HepG2 (cell line): ENCODE measurements at regions not wholly inside any gene's neighbourhood (a gene's known extent, or its start where the extent isn't known, plus 50 kb on each side); places are given as distances from the start of the nearest gene placed in this dataset.

Experiments
- ATAC-seq: fragments of 200-7000 bp; cut with Tn5 transposase; 3 replicates; pipeline ENCODE4 v1.9.1; 2020; ENCODE audit warnings: mild to moderate bottlenecking, moderate library complexity
- BruUV-seq: library from RNA; stranded (reverse); fragments of 400-500 nt; replicated peaks from 2 replicates; lab custom pipeline; 2021; lab: Mats Ljungman, UMichigan
- CTCF ChIA-PET: fragments of 300-600 bp; formaldehyde crosslinking; extraction: SDS; loops from one replicate; lab custom pipeline; 2021; ENCODE audit warnings: low total read pairs, inconsistent platforms, low intra/inter-chr PET ratio; lab: Yijun Ruan, JAX
- POLR2A ChIA-PET: fragments of 350-600 bp; sonication (Branson Sonifier 250); formaldehyde crosslinking; loops from one replicate; lab custom pipeline; 2020; ENCODE audit warnings: antibody characterized with exemption, inconsistent platforms; lab: Yijun Ruan, JAX
- DNase-seq: peaks from one replicate; pipeline ENCODE4 v3.0.0-alpha.2; 2015; ENCODE audit warnings: low spot score
- FAIRE-seq: peaks from 3 replicates; lab custom pipeline; 2011; peaks lifted over from hg19 to GRCh38; lab: Jason Lieb, UNC
- H2AFZ ChIP-seq: one replicate; pipeline ENCODE4 v1.6.1; 2011; ENCODE audit warnings: low read length, inconsistent platforms
- H3K27ac ChIP-seq: fragments of 300-600 bp; 3 replicates; pipeline ENCODE4 v1.8.0; 2011; ENCODE audit warnings: mixed run types, mild to moderate bottlenecking, mixed read lengths, low read length, inconsistent platforms; ENCODE audit not compliant: insufficient read depth; ENCODE audit errors: extremely low read length
- H3K27me3 ChIP-seq, 2 experiments: fragments of 200-600 bp in 1 of 2; 2 replicates in 1 of 2; 3 replicates in 1 of 2; pipeline versions ENCODE4 v1.6.0 to v1.8.0; 2011; ENCODE audit warnings: low read length in 2 of 2, mild to moderate bottlenecking in 2 of 2, moderate library complexity in 2 of 2, inconsistent platforms in 1 of 2; ENCODE audit not compliant: insufficient read depth in 2 of 2, control insufficient read depth in 1 of 2
- H3K36me3 ChIP-seq, 2 experiments: fragments of 200-600 bp in 1 of 2; replicated peaks in 1 of 2; 2 replicates in 1 of 2; 3 replicates in 1 of 2; pipeline versions ENCODE4 v1.5.1 to v1.8.0; 2011; ENCODE audit warnings: low read length in 2 of 2, inconsistent platforms in 1 of 2; ENCODE audit not compliant: insufficient read depth in 2 of 2, control insufficient read depth in 1 of 2
- H3K4me1 ChIP-seq: 2 replicates; pipeline ENCODE4 v1.5.1; 2012; ENCODE audit warnings: low read length, inconsistent platforms; ENCODE audit not compliant: insufficient read depth
- H3K4me2 ChIP-seq: 2 replicates; pipeline ENCODE4 v1.6.0; 2011; ENCODE audit warnings: low read depth, low read length, inconsistent platforms
- H3K4me3 ChIP-seq, 3 experiments: fragments of 200-600 bp in 1 of 3; sonication (generic), shearing (Covaris generic) in 1 of 3; replicated peaks in 1 of 3; 2 replicates each; pipeline ENCODE4 v1.5.1; 2011 to 2016; ENCODE audit warnings: low read length in 3 of 3, inconsistent platforms in 2 of 3, low read depth in 2 of 3, mild to moderate bottlenecking in 2 of 3, control low read depth in 1 of 3, mixed read lengths in 1 of 3; ENCODE audit not compliant: insufficient read depth in 1 of 3
- H3K79me2 ChIP-seq: one replicate; pipeline ENCODE4 v1.6.1; 2011; ENCODE audit warnings: low read length, inconsistent platforms; ENCODE audit not compliant: insufficient read depth
- H3K9ac ChIP-seq: 2 replicates; pipeline ENCODE4 v1.6.0; 2011; ENCODE audit warnings: mild to moderate bottlenecking, low read depth, low read length, inconsistent platforms; ENCODE audit not compliant: insufficient read depth
- H3K9me3 ChIP-seq: 2 replicates; pipeline ENCODE4 v1.5.1; 2012; ENCODE audit warnings: mild to moderate bottlenecking, low read length
- H4K20me1 ChIP-seq: 2 replicates; pipeline ENCODE4 v1.6.0; 2011; ENCODE audit warnings: inconsistent platforms, mild to moderate bottlenecking, low read length, moderate library complexity; ENCODE audit not compliant: insufficient read depth
- CC2D1A ChIP-seq: sonication (generic); formaldehyde crosslinking; IDR thresholded peaks from 2 replicates; pipeline ENCODE4 v1.8.1; 2023; ENCODE audit warnings: mild to moderate bottlenecking, missing genetic modification reagents
- DR1 ChIP-seq: sonication (generic); formaldehyde crosslinking; IDR thresholded peaks from 2 replicates; pipeline ENCODE4 v1.8.0; 2021; ENCODE audit warnings: mild to moderate bottlenecking, missing genetic modification reagents, inconsistent platforms
- MIER3 ChIP-seq: IDR thresholded peaks from 2 replicates; pipeline ENCODE4 v1.6.1; 2016; ENCODE audit warnings: missing compliant biosample characterization, borderline replicate concordance
- PLRG1 ChIP-seq: fragments of 450-650 bp; conservative IDR thresholded peaks from 2 replicates; pipeline ENCODE4 v1.6.1; 2016
- POGZ ChIP-seq: sonication (generic); formaldehyde crosslinking; IDR thresholded peaks from 2 replicates; pipeline ENCODE4 v1.4.0; 2020; ENCODE audit warnings: mild to moderate bottlenecking, missing genetic modification reagents
- WGBS: methylation state at CpG from one replicate; pipeline ENCODE4 v1.1.6; 2017; ENCODE audit warnings: low lambda C conversion rate; 5-methylcytosine and 5-hydroxymethylcytosine counted together
- in situ Hi-C: cut with HindIII; loops from 2 replicates; pipeline ENCODE4 v1.10.0; 2017; ENCODE audit warnings: low pct_unique_long_range_greater_than_20kb; ENCODE audit not compliant: extremely low pct_ligation_motif_present
- intact Hi-C: fragments of 100-400 bp; cut with micrococcal nuclease; formaldehyde crosslinking; loops from one replicate; pipeline ENCODE4 v1.10.0; 2022; ENCODE audit not compliant: unreplicated experiment
- TF ChIP-seq, protein P1 (sequence below): sonication (generic); formaldehyde crosslinking; IDR thresholded peaks from 2 replicates; pipeline ENCODE4 v1.5.0; 2020; ENCODE audit warnings: missing genetic modification reagents
- TF ChIP-seq, protein P2 (sequence below): sonication (generic); formaldehyde crosslinking; IDR thresholded peaks from 2 replicates; pipeline ENCODE4 v1.8.1; 2022; ENCODE audit warnings: mild to moderate bottlenecking, missing genetic modification reagents
- TF ChIP-seq, protein P3 (sequence below): sonication (generic); formaldehyde crosslinking; IDR thresholded peaks from 2 replicates; pipeline ENCODE4 v1.9.0; 2022; ENCODE audit warnings: low read depth, missing genetic modification reagents
- TF ChIP-seq, protein P4 (sequence below): sonication (generic); formaldehyde crosslinking; IDR thresholded peaks from 2 replicates; pipeline ENCODE4 v1.5.0; 2020; ENCODE audit warnings: missing genetic modification reagents
- TF ChIP-seq, protein P5 (sequence below): sonication (generic); formaldehyde crosslinking; IDR thresholded peaks from 2 replicates; pipeline ENCODE4 v1.5.1; 2020; ENCODE audit warnings: missing genetic modification reagents, mild to moderate bottlenecking, borderline replicate concordance

DNA sequence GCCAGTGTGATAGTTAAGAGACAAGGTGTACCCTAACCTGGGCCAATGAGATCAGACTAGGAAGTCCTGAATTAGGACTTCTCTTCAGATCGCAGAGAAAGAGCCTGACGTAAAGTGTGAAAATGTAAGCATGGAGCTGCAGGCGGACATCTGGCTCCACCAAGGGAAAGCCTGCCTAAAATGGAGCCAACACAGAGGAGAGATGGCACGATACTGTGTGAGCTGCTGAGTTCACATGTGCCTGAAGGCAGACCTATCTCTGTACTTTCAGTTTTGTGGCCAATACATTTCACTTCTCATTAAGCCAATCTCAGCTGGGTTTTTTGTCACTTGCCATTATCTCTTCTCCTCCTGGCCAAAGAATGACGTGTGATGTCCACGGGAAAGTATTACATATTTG, 210.5 kb downstream of the ELAVL2 start:
- no peaks in the 10 kb centered on the region for H3K79me2 ChIP-seq
- in situ Hi-C loops: no loop called here
- no peaks in the 10 kb centered on the region for H3K27me3 ChIP-seq
- CTCF ChIA-PET: no interaction called here
- no peaks in the 10 kb centered on the region for H3K4me1 ChIP-seq
- H3K4me2 ChIP-seq: no peak overlapping the region
- H3K9me3 ChIP-seq: no peaks in the 10 kb centered on the region
- ATAC-seq (no peak), FAIRE-seq (no peak), DNase-seq (no peak)
- H4K20me1 ChIP-seq: no peaks in the 10 kb centered on the region
- H3K4me3 ChIP-seq: no peak overlapping the region
- no peak overlapping the region for H2AFZ ChIP-seq
- POLR2A ChIA-PET: no interaction called here
- 26% methylated on average over 6 of the region's 6 CpGs for WGBS
- TF ChIP-seq, protein P1, sequence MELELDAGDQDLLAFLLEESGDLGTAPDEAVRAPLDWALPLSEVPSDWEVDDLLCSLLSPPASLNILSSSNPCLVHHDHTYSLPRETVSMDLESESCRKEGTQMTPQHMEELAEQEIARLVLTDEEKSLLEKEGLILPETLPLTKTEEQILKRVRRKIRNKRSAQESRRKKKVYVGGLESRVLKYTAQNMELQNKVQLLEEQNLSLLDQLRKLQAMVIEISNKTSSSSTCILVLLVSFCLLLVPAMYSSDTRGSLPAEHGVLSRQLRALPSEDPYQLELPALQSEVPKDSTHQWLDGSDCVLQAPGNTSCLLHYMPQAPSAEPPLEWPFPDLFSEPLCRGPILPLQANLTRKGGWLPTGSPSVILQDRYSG: no peak
- TF ChIP-seq CC2D1A (CRISPR knock-in tag) (no peak), POGZ (CRISPR knock-in tag) (no peak), MIER3 (CRISPR knock-in tag) (no peak), DR1 (CRISPR knock-in tag) (no peak), PLRG1 (no peak)
- TF ChIP-seq, protein P2, sequence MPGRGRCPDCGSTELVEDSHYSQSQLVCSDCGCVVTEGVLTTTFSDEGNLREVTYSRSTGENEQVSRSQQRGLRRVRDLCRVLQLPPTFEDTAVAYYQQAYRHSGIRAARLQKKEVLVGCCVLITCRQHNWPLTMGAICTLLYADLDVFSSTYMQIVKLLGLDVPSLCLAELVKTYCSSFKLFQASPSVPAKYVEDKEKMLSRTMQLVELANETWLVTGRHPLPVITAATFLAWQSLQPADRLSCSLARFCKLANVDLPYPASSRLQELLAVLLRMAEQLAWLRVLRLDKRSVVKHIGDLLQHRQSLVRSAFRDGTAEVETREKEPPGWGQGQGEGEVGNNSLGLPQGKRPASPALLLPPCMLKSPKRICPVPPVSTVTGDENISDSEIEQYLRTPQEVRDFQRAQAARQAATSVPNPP (CRISPR knock-in tag): no peak
- TF ChIP-seq, protein P3, sequence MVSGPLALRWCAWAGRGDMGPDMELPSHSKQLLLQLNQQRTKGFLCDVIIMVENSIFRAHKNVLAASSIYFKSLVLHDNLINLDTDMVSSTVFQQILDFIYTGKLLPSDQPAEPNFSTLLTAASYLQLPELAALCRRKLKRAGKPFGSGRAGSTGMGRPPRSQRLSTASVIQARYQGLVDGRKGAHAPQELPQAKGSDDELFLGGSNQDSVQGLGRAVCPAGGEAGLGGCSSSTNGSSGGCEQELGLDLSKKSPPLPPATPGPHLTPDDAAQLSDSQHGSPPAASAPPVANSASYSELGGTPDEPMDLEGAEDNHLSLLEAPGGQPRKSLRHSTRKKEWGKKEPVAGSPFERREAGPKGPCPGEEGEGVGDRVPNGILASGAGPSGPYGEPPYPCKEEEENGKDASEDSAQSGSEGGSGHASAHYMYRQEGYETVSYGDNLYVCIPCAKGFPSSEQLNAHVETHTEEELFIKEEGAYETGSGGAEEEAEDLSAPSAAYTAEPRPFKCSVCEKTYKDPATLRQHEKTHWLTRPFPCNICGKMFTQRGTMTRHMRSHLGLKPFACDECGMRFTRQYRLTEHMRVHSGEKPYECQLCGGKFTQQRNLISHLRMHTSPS (CRISPR knock-in tag): no peak
- TF ChIP-seq, protein P4, sequence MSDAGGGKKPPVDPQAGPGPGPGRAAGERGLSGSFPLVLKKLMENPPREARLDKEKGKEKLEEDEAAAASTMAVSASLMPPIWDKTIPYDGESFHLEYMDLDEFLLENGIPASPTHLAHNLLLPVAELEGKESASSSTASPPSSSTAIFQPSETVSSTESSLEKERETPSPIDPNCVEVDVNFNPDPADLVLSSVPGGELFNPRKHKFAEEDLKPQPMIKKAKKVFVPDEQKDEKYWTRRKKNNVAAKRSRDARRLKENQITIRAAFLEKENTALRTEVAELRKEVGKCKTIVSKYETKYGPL (CRISPR knock-in tag): no peak
- TF ChIP-seq, protein P5, sequence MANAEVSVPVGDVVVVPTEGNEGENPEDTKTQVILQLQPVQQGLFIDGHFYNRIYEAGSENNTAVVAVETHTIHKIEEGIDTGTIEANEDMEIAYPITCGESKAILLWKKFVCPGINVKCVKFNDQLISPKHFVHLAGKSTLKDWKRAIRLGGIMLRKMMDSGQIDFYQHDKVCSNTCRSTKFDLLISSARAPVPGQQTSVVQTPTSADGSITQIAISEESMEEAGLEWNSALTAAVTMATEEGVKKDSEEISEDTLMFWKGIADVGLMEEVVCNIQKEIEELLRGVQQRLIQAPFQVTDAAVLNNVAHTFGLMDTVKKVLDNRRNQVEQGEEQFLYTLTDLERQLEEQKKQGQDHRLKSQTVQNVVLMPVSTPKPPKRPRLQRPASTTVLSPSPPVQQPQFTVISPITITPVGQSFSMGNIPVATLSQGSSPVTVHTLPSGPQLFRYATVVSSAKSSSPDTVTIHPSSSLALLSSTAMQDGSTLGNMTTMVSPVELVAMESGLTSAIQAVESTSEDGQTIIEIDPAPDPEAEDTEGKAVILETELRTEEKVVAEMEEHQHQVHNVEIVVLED (CRISPR knock-in tag): no peak
- H3K36me3 ChIP-seq: no peaks in the 10 kb centered on the region
- no peak overlapping the region for H3K9ac ChIP-seq
- BruUV-seq: no TSS peak
- H3K27ac ChIP-seq: no peak overlapping the region
- intact Hi-C loops: no loop called here
